Spleen (tissue), 11 donors: ENCODE measurements at regions not wholly inside any gene's neighbourhood (a gene's known extent, or its start where the extent isn't known, plus 50 kb on each side); places are given as distances from the start of the nearest gene placed in this dataset.

Experiments used
- DNase-seq: peaks from one replicate; pipeline ENCODE4 v3.0.0-alpha.2; 2020
- H3K27ac ChIP-seq, 8 donors: fragments of 200-600 bp; sonication (generic) in 7 of 8; 1 replicate in 4 of 8; 2 replicates in 4 of 8; pipeline versions ENCODE4 v1.5.0 to v1.8.0; 2016 to 2021; ENCODE audit warnings: inconsistent platforms in 4 of 8, mild to moderate bottlenecking in 4 of 8, moderate library complexity in 1 of 8
- H3K27me3 ChIP-seq, 7 donors: fragments of 200-600 bp; sonication (generic) in 6 of 7; replicated peaks in 1 of 7; 1 replicate in 4 of 7; 2 replicates in 3 of 7; pipeline versions ENCODE4 v1.5.0 to v1.8.0; 2016 to 2021; ENCODE audit warnings: inconsistent platforms in 3 of 7, mild to moderate bottlenecking in 1 of 7
- H3K36me3 ChIP-seq, 6 donors: fragments of 200-600 bp; sonication (generic) in 5 of 6; 1 replicate in 4 of 6; 2 replicates in 2 of 6; pipeline versions ENCODE4 v1.5.0 to v1.8.0; 2016 to 2021; ENCODE audit warnings: inconsistent platforms in 2 of 6
- H3K4me1 ChIP-seq, 6 donors: fragments of 200-600 bp; sonication (generic) in 5 of 6; 1 replicate in 3 of 6; 2 replicates in 3 of 6; pipeline versions ENCODE4 v1.5.0 to v1.8.0; 2016 to 2021; ENCODE audit warnings: inconsistent platforms in 3 of 6
- H3K4me3 ChIP-seq, 8 donors: fragments of 200-600 bp; sonication (generic) in 7 of 8; 1 replicate in 4 of 8; 2 replicates in 4 of 8; pipeline versions ENCODE4 v1.5.0 to v1.8.0; 2016 to 2021; ENCODE audit warnings: inconsistent platforms in 4 of 8, mild to moderate bottlenecking in 4 of 8, moderate library complexity in 2 of 8
- H3K9me3 ChIP-seq, 8 donors: fragments of 200-600 bp; sonication (generic) in 7 of 8; 1 replicate in 4 of 8; 2 replicates in 4 of 8; pipeline versions ENCODE4 v1.5.0 to v1.8.0; 2016 to 2021; ENCODE audit warnings: inconsistent platforms in 4 of 8
- CTCF ChIP-seq, 11 experiments: fragments of 200-600 bp in 7 of 11; fragments of 450-650 bp in 4 of 11; sonication (generic) in 4 of 11; IDR thresholded peaks in 8 of 11; conservative IDR thresholded peaks in 3 of 11; 1 replicate in 7 of 11; 2 replicates in 4 of 11; pipeline versions ENCODE4 v1.4.0 to v1.8.0; 2016 to 2021; ENCODE audit warnings: antibody characterized with exemption in 11 of 11, inconsistent platforms in 4 of 11, mild to moderate bottlenecking in 1 of 11
- POLR2A ChIP-seq, 3 donors: fragments of 450-650 bp; IDR thresholded peaks; one replicate each; pipeline ENCODE4 v1.5.1; 2017; ENCODE audit warnings: antibody characterized with exemption in 3 of 3, mild to moderate bottlenecking in 1 of 3
- POLR2AphosphoS5 ChIP-seq, 3 donors: sonication (generic); formaldehyde crosslinking; IDR thresholded peaks; one replicate each; pipeline ENCODE4 v1.5.1; 2017; ENCODE audit warnings: antibody characterized with exemption in 3 of 3
- WGBS, 5 donors: extraction: QIAGEN DNeasy Blood & Tissue Kit in 3 of 5; methylation state at CpG; one replicate each; pipeline versions ENCODE4 v1.1.5 to v1.1.7; 2013 to 2018; 5-methylcytosine and 5-hydroxymethylcytosine counted together
- intact Hi-C: fragments of 100-400 bp; cut with DNase I; formaldehyde crosslinking; loops from one replicate; pipeline ENCODE4 v1.15.0; 2023; ENCODE audit warnings: low total_unique reads
- donor health status: healthy with polysubstance abuse.
- donor health status: DM: no; HTN: no; CAD: no; lungs with moderate emphysema.
- donor health status: DM: no; HTN: no; CAD: no.
- donor health status: Bipolar disorder and iron deficiency.
- donor health status: healthy.
- donor health status: DM: no; HTN: no; CAD: no.
- donor health status: DM: yes; HTN: yes; CAD: no.

GRCh38 chr6:81511423-81511822, 241.1 kb downstream of the TENT5A start:
- no peak for DNase-seq
- 0 to 48% (median 0%) methylated on average over 1 of the region's 1 CpG for WGBS, 5 donors
- intact Hi-C loops: no loop called here
- no peaks in the 10 kb centered on the region for H3K4me1 ChIP-seq
- TF ChIP-seq POLR2A (IDR thresholded peaks at IDR 0.05): no peak
- TF ChIP-seq POLR2AphosphoS5 (IDR thresholded peaks at IDR 0.05): no peak
- TF ChIP-seq CTCF (IDR thresholded peaks at IDR 0.05 in 8 of 11, conservative IDR thresholded peaks at IDR 0.05 in 3 of 11): no peak
- no peaks in the 10 kb centered on the region for H3K27me3 ChIP-seq
- H3K4me3 ChIP-seq: no peak overlapping the region
- H3K36me3 ChIP-seq: no peaks in the 10 kb centered on the region
- H3K9me3 ChIP-seq: peaks cover 0 to 3% (median 0%) of the 10 kb centered on the region in 8 donors
- H3K27ac ChIP-seq: no peak overlapping the region

GRCh38 chr6:81495999-81496398, 256.5 kb downstream of the TENT5A start:
- intact Hi-C loops: no loop called here

GRCh38 chr6:81491454-81492101, 260.9 kb downstream of the TENT5A start:
- H3K4me1 ChIP-seq: no peaks in the 10 kb centered on the region
- H3K27ac ChIP-seq: no peak overlapping the region
- DNase-seq: no peak
- intact Hi-C loops: no loop called here
- no peaks in the 10 kb centered on the region for H3K27me3 ChIP-seq
- no peaks in the 10 kb centered on the region for H3K9me3 ChIP-seq
- no peak overlapping the region for H3K4me3 ChIP-seq
- TF ChIP-seq POLR2A (IDR thresholded peaks at IDR 0.05): no peak
- no peak for TF ChIP-seq CTCF (IDR thresholded peaks at IDR 0.05 in 8 of 11, conservative IDR thresholded peaks at IDR 0.05 in 3 of 11)
- no peak for TF ChIP-seq POLR2AphosphoS5 (IDR thresholded peaks at IDR 0.05)
- H3K36me3 ChIP-seq: no peaks in the 10 kb centered on the region

More at GRCh38 chr6:81495999-81496398, 256.5 kb downstream of the TENT5A start:
- no peak overlapping the region for H3K27ac ChIP-seq
- peaks cover 0 to 15% (median 6%) of the 10 kb centered on the region in 8 donors for H3K9me3 ChIP-seq
- TF ChIP-seq POLR2A (IDR thresholded peaks at IDR 0.05) (no peak), POLR2AphosphoS5 (IDR thresholded peaks at IDR 0.05) (no peak), CTCF (IDR thresholded peaks at IDR 0.05 in 8 of 11, conservative IDR thresholded peaks at IDR 0.05 in 3 of 11) (no peak)
- no peaks in the 10 kb centered on the region for H3K4me1 ChIP-seq
- H3K36me3 ChIP-seq: no peaks in the 10 kb centered on the region
- no peaks in the 10 kb centered on the region for H3K27me3 ChIP-seq
- 64 to 95% (median 87%) methylated on average over 1 of the region's 1 CpG for WGBS, 5 donors
- H3K4me3 ChIP-seq: no peak overlapping the region
- DNase-seq: no peak

- no peaks in the 10 kb centered on the region for H3K4me1 ChIP-seq
- no peak overlapping the region for H3K4me3 ChIP-seq
- intact Hi-C loops: no loop called here
- TF ChIP-seq CTCF (IDR thresholded peaks at IDR 0.05 in 8 of 11, conservative IDR thresholded peaks at IDR 0.05 in 3 of 11) (no peak), POLR2AphosphoS5 (IDR thresholded peaks at IDR 0.05) (no peak), POLR2A (IDR thresholded peaks at IDR 0.05) (no peak)
- no peak for DNase-seq
- H3K27ac ChIP-seq: no peak overlapping the region
- 59 to 94% (median 81%) methylated on average over 1 of the region's 1 CpG for WGBS, 5 donors
- no peaks in the 10 kb centered on the region for H3K27me3 ChIP-seq
- no peaks in the 10 kb centered on the region for H3K9me3 ChIP-seq
- H3K36me3 ChIP-seq: no peaks in the 10 kb centered on the region
These were observed 265.0 kb downstream of the TENT5A start for GRCh38 chr6:81487489-81487888.
